ENCODE measurements at regions not wholly inside any gene's neighbourhood (a gene's known extent, or its start where the extent isn't known, plus 50 kb on each side); places are given as distances from the start of the nearest gene placed in this dataset.

- no peak for TF ChIP-seq CTCF (IDR thresholded peaks at IDR 0.05; ENCODE audit: poor library complexity)
- TF ChIP-seq EZH2phosphoT487 (IDR thresholded peaks at IDR 0.05; ENCODE audit: low read depth, severe bottlenecking, unreplicated experiment): no peak
- no peak for TF ChIP-seq EZH2 (IDR thresholded peaks at IDR 0.05; ENCODE audit: borderline replicate concordance)
These were observed 613.9 kb upstream of the GYPC start for GRCh38 chr2:126042089-126042488.
